SW480 (cell line): ENCODE measurements at regions not wholly inside any gene's neighbourhood (a gene's known extent, or its start where the extent isn't known, plus 50 kb on each side); places are given as distances from the start of the nearest gene placed in this dataset.
"Not testable (repeated sequence)": the region's sequence is repeated elsewhere in the genome, so short reads cannot be mapped to it uniquely, and the experiment has no call there.

Experiments
- DNase-seq: peaks from one replicate; pipeline ENCODE4 v3.0.0-alpha.2; 2016; ENCODE audit warnings: low spot score

DNA sequence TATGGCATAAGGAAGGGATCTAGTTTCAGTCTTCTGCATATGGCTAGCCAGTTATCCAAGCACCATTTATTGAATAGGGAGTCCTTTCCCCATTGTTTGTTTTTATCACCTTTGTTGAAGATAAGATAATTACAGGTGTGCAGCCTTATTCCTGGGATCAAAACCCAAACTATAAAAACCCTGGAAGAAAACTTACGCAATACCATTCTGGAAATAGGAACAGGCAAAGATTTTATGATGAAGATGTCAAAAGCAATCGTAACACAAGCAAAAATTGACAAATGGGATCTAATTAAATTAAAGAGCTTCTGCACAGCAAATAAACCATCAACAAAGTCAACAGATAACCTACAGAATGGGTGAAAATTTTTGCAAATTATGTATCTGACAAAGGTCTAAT, 128.5 kb upstream of the DCN start:
- no peak for DNase-seq

DNA sequence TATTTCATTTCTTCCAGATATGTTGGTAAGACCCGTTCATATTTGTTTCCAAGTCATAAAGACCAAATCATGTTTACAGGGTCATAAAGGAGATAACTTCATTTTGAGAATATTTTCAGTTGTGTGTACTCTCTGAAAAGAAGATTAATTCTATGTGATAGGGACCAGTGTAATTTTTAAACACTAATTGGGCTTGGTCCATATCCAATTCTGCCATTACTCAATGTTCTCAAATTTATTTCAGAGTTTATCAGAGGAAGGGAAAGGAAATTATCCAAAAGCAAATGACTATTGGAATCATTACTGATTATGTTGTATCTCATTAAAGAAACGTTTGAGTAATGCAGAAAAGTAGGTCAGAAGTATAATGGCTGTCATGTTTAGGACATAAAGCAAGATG, 126.8 kb upstream of the DCN start:
- DNase-seq, result no peak

DNA sequence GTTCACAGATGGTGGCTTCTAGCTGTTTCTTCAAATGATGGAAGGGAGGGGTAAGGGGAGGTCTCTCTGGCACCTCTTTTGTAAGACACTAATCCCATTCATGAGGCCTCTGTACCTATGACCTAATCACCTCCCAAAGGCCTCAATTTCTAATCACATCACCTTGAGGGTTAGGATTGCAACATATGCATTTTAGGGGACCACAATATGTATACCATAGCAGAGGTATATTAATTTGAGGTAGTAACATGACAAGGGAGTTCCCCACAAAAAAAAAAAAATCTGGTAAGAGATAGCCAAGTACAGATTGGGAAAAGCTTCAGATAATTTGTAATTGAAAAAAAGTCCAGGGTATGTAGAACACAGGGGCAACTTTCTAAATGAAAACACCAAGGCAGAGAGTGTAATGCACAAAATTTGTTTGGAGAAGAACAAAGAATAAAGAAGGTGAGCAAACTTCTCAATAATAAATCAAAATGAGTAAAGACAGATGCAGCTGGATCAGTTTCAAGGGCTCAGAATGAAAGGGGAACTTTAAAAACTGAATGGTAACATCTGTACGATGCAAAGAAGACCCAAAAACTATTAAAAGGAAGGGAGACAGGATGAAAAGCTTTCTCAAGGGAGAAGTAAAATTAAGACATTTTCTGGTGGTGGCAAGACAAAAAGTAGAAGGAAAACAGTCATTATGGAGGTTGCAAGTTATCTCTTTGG, 125.5 kb upstream of the DCN start:
- no peak for DNase-seq

DNA sequence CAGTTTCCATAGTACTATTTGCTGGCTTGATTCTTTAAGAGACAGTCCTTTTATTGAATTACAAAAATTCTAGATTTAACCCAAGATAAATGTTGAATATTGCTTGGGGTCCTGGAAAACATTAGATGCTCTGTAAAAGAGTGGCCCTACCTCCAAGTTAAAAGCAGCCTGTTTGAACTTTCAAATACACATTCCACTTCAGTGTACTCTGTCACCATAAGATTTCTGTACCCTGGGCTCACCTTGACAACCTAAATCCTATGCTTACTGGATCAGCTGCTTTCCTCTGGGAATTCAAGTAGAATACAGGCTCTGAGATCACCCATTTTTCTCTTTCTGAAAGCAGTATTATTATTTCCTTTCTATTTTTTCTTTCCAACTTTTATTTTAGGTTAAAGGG, 107.7 kb upstream of the DCN start:
- no peak for DNase-seq

DNA sequence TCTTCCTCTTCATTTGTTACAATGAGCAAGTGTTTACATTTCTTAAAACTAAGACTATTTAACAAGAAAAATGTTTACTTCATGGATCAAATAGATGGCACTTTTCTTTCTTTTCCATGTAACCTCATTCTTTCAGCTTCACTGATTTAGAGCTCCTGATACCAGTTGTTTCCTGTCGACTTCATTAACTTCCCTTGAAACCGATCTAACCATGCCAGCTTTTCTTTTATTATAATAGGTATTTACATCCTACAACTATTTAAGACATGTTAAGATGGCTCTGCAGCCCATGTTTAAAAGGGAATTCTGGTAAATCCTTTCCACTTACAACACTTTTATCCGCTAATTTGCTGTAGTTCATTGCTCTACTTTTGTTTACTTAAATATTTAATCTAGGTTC, 107.3 kb upstream of the DCN start:
- DNase-seq, result no peak

DNA sequence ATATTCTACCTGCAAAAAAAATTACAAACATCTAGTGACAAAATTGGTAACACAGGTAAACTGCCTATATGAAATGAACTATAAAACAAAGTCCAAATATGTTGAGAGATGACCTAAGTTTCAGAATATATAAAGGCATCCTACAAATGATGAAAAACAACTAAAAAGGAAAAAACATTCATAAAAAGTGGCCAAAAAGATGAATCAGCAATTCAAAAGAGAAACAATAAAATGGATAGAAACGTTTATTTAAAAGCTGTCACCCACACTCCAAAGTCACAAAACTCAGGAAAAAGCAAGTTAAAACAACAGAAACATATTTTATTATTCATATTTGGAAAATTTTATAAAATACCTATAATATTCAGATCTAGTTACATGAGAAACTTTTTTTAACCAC, 106.5 kb upstream of the DCN start:
- DNase-seq, result no peak

DNA sequence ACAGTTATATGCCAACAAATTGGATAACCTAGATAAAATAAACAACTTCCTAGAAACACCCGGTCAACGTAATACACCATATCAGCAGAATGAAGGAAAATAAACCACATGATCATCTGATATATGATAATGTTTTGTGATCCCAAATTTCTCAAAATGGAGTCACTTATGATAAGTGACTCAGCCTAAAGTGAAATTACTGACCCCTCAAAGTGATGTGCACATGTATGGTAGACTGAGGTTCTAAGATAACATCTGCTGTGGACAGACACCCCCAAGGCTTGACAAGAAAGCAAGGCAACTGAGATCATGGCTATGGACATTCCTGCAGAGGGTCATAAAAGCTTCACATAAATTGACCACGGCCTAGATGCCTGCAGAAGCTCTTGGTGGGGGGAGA, 105.1 kb upstream of the DCN start:
- no peak for DNase-seq

DNA sequence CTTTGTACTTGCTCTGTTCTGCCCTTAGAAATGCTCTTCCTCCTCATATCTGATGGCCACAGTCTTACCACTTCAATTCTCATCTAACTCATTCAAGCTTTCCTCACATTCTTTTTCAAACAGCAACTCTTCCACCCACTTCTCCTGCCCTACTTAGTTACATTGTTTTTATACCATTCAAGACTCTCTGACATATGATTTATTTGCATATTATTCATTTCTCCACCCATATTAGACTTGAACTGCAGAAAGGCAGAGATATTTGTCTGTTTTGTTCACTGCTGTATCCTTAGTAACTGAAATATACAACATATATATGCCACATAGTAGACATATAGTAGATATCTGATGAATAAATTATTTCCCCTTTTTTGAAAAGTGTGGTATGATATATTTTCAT, 95.5 kb upstream of the DCN start:
- no peak for DNase-seq

DNA sequence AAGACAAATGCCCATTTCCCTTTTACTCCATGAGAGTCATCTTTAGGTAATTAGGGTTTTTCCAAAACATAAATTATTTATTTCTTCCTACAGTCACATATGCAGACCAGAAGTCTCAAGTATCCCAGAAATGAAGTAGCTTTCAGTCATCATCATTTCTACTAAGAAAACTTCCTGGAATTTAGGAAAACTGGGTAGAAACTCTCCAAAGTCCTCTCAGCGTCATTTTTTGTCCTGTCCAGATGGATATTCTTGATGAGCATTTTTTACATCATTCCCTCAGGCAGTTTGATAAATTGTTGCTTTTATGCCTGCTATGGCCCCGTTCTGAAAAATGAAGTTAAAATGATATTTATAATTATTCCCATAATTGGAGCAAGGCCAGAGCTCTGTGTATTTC, 93.9 kb upstream of the DCN start:
- DNase-seq, result no peak

DNA sequence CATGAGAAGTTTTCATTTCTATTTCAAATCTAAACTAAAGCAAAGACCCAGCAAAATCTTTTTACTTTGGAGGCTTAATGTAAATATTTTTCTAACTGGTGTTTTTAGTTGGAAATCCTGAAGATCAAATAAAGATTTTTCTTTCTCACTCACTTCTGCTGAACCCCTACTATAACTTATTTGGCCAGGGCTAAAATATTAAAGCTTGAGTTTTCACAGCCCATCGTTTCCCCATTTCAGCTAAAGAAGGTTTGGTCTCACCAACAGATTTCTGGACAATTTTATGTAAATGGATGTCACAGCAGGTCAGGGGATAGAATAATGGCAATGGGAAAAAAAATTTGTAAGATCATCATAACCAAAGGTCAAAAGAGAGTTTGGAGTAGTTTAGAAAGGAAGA, 92.7 kb upstream of the DCN start:
- DNase-seq, result no peak

DNA sequence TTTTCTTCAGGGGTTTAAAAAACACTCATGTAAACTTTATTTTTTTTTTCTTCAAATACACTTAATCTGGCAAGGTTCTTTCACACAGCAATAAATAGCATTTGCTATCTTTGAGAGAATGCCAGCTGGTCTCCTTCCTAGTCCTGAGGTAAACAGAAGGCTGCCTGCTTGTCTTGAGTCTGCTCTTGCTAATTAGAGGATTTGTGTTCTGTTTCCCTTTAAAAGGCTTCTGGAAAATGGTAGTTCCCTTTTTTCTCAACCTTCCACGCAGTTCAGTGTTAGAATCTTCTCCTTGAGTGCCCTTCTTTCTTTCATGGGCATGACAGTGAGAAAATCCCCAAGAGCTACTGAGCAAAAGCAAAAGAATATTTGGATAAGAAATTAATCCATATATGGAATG, 92.3 kb upstream of the DCN start:
- DNase-seq, result no peak

DNA sequence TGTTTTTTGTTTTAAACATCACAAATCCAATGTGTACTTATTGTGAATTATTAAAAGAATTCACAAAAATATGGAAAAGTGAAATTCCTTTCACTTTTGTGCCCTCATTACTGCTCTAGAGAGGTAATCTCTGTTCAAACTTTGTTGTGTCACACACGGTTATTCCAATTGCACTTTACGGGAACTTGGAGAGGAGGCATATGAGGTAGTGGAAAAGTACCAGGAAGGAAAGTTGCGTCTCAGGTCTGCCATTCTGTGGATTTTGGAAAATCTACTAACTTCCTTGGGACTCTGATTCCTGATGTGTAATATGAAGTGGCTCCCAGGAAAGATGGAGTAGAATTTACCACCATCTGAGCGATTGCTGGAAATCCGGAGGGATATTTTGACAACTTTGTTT, 90.9 kb upstream of the DCN start:
- no peak for DNase-seq

DNA sequence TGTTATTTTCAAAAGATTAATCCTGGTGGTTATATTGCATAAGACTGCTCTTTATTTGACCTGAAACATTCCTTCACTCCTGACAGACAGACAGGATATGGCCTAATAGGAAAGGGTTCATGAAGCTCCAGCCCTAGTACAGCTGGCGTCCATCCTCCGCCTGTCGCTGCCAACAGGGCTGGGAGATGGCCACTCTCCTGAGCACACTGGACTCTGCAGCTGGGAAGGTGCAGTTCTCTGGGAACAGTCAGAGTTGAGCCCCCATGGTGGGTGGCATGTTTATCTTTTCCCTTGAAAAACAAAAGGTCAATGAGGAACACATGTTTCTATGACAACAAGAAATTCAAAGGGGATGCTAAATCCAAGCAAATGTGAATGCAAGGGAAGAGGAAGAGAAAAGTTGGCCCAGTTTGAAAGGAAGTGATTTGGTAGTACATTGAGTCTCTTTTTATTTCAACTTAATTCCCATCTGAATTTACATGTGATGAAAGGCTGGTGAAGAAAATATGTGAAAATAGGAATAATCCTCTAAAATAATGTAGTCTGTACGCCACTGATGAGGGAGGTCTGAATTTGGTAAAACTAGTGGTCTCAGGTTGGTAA, 89.9 kb upstream of the DCN start:
- DNase-seq, result no peak

DNA sequence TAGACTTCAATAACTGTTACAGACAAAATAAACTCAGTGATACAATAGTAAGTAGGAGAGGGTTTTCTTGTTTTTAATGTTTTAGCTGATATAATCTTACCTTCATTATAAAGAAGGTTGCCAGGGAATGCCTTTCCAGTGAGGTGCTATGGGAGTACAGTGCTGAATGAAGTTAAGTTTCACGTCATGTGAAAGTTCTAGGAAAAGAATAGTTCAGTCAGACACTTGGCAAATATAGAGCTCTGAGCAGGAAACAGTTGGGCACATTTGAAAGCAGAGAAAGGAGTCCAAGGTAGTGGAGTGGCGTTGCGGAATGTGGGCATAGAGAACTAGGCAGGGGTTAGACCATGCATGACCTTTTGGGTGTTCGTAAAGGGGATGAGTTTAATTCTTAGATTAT, 88.6 kb upstream of the DCN start:
- DNase-seq, result no peak

DNA sequence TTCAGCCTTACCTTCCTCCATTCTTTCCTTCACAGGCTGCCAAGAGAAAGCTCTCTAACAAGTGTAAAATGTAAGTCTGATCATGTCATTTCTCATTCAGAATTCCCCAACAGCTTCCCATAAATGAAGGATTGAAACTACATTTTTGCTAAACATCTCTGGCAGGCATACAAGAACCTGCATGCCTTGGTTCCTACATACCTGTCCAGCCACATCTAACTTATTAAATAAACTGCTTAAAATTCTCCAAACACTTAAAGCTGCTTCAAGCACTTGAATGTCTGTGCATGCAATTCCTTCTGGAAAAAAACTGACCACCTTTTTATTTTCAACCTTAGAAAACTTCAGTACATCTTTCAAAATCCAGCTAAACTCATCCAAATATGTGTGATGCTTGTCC, 84.4 kb upstream of the DCN start:
- no peak for DNase-seq

DNA sequence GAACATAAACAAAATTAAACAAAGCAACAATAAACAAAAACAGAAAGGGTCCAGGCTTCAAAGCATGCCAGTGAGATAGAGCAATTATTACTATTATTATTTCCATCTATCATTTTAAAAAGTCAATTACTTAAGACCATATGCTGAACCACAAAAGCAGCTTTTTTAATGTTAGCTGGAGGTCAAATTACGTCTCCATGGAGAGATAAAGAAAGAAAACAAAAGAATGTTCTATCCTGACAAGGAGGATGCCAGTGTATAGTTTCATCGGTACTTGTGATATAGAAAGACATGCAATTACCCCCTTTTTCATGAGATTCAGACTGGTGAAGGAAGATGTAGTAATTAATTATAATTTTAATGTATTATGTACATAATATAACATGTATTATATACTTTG, 81.6 kb upstream of the DCN start:
- no peak for DNase-seq

DNA sequence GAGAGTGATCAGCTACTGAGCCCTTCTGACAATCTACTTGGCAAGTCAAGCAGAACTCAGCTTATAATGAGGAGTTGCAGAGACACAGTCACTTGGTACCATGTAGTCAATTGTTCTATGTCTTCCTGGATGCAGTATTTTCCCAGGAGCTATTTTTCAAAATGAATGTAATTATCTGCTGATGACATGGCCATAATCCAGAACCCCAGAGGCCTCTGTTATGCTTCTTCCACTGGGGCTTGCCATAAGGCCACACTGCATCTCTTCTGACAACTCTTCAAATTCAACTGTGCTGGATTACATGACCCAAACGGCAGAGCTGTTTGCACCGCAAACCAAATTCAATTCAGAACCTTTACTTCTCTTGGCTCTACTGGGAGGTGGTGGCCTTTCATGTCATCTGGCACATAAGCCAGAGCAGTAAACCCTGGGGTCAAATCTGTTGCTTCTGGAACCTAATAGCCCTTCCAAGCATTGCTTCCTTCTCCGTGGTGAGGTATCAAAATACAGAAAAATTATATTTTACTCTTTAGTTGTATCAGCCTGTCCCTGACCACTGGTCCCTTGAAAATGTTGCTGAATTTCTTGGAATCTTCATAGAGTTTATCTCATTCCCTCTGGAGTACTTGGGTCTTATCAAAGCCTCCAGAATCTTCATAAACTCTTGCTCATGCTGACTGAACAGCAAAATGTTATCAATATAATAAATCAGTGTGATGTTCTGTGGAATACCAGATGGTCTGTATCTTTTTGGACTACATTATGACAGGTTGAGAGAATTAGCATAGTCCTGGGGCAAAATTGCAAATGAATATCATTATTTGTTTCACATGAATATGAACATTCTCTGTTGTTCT, 79.4 kb upstream of the DCN start:
- DNase-seq, result no peak

DNA sequence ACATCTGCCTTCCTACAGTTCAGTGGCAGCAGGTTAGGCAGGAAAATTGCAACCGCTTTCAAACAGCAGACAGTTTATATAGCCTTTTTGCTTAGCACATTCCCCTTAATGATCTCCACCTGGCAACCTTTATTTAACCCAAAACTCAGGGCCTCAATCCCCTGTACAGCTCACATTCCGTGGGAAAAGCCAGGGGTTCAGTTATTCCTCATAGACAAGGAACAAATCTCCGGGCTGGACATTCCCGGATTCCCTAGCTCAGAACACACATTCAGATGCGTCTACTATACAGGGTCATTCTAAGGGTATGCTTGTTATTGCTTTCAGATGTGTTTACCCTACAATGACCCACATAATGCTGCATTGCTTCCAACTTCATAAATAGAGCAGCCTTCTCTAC, 73.8 kb upstream of the DCN start:
- no peak for DNase-seq

DNA sequence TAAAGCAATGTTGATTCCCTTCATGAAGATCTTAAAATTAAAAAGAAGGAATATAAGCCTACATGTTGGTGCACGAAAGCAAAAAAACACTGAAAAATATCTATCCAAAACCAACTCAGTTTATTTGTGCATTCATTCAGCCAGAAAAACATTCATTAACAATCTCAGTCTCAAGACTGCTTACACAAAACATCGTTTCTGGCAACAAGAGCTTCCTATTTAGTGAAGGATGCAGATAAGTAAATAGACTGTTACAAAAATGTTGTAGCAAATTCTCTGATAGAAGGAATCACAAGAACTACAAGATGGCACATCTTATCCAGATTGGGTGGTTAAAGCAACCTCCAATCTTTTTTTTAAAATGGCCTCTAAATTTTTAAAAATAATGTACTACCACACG, 69.7 kb upstream of the DCN start:
- no peak for DNase-seq

DNA sequence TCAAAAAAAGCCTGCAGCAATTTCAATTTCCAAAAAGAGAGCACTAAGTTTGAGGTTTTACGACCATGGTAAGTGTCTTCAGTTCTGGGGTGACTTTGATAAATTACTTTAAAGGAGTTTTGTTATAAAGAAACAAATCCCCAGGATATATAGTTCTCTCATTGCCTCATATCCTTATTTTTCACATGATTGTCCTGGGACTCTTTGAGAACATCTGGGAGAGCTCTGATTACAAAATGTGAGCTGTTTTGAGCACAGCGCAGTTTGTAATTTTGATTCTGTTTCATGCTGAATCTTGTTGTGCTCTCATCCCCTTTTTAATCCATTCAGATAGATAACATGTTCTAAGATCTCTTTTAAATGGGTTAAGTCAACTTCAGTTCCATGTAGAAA, 67.7 kb upstream of the DCN start:
- DNase-seq, result no peak

DNA sequence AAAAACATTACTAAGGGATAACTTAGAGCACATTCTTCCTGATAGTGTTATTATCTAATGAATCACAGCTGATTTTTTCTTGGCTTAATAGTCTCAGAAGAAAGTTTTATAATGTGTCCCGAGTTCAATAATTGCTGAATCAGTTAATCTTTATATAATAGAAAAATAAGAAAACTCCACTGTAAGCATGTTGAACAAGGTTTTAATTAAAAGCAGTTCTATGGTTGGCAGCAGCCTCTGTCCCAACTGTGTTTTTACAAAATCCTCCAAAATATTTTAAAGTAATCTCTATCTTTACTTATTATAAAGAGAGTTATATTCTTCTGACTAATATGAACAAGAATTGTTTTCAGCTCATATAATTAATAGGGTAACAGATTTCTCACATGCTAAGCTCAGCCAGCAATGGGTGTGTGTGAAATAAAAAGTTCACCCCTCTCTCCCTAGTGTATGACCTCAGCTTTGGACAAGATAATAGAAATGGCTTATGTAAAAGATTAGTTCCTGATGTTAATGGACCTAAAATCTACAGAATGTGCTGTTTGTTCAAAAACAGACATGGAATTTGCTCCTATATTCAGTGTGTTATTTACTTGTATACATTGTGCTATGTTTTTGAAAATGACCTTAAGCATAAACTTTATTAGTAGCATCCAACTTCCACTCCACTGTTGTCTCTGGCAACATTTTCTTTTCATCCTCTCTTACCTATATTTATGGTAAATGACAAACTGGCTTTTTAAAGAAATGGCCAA, 67.1 kb upstream of the DCN start:
- no peak for DNase-seq

DNA sequence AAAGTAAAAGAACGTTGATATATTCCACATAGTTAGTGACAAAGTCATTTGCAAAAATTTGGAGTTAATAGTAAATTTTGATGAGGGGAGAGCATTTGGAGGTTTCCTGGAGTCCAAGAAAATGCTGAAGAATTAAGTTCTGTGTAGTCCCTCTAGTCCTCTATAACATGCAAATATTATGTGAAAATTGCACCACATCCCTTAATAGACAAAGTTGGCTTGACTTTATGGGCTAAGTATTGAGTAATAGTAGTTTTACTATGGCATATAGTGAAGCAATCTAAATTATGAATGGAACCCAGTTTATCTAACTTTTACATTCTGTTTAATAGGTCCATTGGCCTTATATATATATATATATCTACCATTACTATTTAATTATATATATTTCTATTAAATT, 66.4 kb upstream of the DCN start:
- no peak for DNase-seq

DNA sequence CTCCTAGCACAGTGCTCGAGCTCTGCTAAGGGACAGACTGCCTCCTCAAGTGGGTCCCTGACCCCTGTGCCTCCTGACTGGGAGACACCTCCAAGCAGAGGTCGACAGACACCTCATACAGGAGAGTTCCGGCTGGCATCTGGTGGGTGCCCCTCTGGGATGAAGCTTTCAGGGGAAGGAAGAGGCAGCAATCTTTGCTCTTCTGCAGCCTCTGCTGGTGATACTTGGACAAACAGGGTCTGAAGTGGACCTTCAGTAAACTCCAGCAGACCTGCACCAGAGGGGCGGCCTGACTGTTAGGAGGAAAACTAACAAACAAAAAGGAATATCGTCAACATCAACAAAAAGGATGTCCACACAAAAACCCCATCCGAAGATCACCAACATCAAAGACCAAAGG, 60.6 kb upstream of the DCN start:
- DNase-seq, result not testable (repeated sequence)
